ENCODE measurements at regions not wholly inside any gene's neighbourhood (a gene's known extent, or its start where the extent isn't known, plus 50 kb on each side); places are given as distances from the start of the nearest gene placed in this dataset.

GRCh38 chr2:3138621-3139020 lies 239.0 kb downstream of the EIPR1 start:
- DNase-seq (ENCODE audit: low read depth in 2 of 2) = no peak

GRCh38 chr2:3137651-3138300 lies 239.8 kb downstream of the EIPR1 start:
- no peak for DNase-seq (ENCODE audit: low read depth in 2 of 2)

- no peak for DNase-seq (ENCODE audit: low read depth in 2 of 2)
Measured at GRCh38 chr2:3135676-3136075, 241.9 kb downstream of the EIPR1 start.

GRCh38 chr2:3134026-3134571 lies 243.5 kb downstream of the EIPR1 start:
- no peak for DNase-seq (ENCODE audit: low read depth in 2 of 2)

GRCh38 chr2:3132966-3133365 lies 244.7 kb downstream of the EIPR1 start:
- no peak for DNase-seq (ENCODE audit: low read depth in 2 of 2)

GRCh38 chr2:3132466-3132865 lies 245.2 kb downstream of the EIPR1 start:
- no peak for DNase-seq (ENCODE audit: low read depth in 2 of 2)

GRCh38 chr2:3131636-3132326 lies 245.8 kb downstream of the EIPR1 start:
- DNase-seq (ENCODE audit: low read depth in 2 of 2) = no peak

GRCh38 chr2:3130889-3131635 lies 246.6 kb downstream of the EIPR1 start:
- DNase-seq (ENCODE audit: low read depth in 2 of 2) = no peak

- no peak for DNase-seq (ENCODE audit: low read depth in 2 of 2)
Measured at GRCh38 chr2:3130444-3130843, 247.2 kb downstream of the EIPR1 start.

GRCh38 chr2:3129867-3130266 lies 247.8 kb downstream of the EIPR1 start:
- DNase-seq (ENCODE audit: low read depth in 2 of 2) = no peak

- DNase-seq (ENCODE audit: low read depth in 2 of 2) = no peak
Measured at GRCh38 chr2:3128786-3129185, 248.8 kb downstream of the EIPR1 start.

GRCh38 chr2:3127710-3128109 lies 249.9 kb downstream of the EIPR1 start:
- no peak for DNase-seq (ENCODE audit: low read depth in 2 of 2)

GRCh38 chr2:3126911-3127621 lies 250.6 kb downstream of the EIPR1 start:
- no peak for DNase-seq (ENCODE audit: low read depth in 2 of 2)

GRCh38 chr2:3126171-3126910 lies 251.3 kb downstream of the EIPR1 start:
- no peak for DNase-seq (ENCODE audit: low read depth in 2 of 2)

- DNase-seq (ENCODE audit: low read depth in 2 of 2) = no peak
Measured at GRCh38 chr2:3125761-3126130, 251.9 kb downstream of the EIPR1 start.

GRCh38 chr2:3125001-3125760 lies 252.4 kb downstream of the EIPR1 start:
- DNase-seq (ENCODE audit: low read depth in 2 of 2) = no peak

GRCh38 chr2:3122525-3122924 lies 255.1 kb downstream of the EIPR1 start:
- DNase-seq (ENCODE audit: low read depth in 2 of 2) = no peak

- DNase-seq (ENCODE audit: low read depth in 2 of 2) = no peak
Measured at GRCh38 chr2:3121601-3122000, 256.0 kb downstream of the EIPR1 start.

GRCh38 chr2:3117650-3118216 lies 259.9 kb downstream of the EIPR1 start:
- DNase-seq (ENCODE audit: low read depth in 2 of 2) = no peak

- DNase-seq (ENCODE audit: low read depth in 2 of 2) = no peak
Measured at GRCh38 chr2:3116371-3116770, 261.2 kb downstream of the EIPR1 start.

Measured in stimulated activated CD4-positive, alpha-beta T cell treated with anti-CD3 and anti-CD28 coated beads, Interleukin-4, amount 100 ng/mL, for 48 hours (primary cell).